ENCODE measurements at regions not wholly inside any gene's neighbourhood (a gene's known extent, or its start where the extent isn't known, plus 50 kb on each side); places are given as distances from the start of the nearest gene placed in this dataset.

DNA sequence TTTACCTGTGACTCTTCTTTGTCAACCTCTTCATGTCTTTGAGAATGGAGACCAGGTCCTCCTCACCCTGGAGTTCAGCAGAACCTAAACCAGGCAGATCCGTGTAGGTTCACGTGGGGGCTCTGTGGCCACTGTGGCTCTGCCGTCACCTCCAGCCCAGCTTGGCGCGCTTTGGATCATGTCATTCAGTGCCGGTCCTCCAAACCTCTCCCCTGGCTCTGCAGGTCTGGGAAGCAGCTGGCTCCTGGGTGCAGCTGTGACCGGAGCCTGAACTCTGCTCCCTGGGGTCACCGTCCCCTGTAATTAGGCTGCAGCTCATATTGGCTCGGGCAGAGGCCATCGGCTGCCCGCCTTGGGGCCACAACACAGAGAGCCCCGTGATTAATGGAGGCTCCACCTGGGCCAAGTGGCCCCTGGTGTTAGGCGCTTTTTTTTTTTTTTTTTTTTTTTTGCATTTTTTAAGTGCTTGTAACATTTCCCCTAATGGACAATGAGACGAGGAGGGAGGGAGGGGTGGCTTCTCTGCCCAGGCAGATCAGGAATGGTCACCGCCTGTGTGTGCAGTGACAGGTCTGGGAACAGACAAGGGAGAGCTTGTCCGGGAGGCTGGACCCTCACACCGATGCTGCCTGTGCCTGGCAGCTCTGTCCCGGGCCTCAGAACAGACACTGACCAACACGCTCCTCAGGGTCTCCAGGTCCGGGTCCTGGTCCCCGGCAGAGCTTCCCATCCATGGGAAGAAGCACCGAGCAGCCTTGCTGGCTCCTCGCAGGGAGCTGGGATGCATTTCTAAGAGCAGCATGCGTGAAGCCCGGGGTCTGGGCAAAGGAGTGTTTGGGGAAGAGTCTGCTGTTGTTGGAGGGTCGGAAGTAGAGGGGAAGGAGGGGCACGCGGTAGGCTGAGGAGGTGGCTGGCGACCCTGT lies 247.9 kb downstream of the SEC14L1 start:
- TF ChIP-seq, protein P1, sequence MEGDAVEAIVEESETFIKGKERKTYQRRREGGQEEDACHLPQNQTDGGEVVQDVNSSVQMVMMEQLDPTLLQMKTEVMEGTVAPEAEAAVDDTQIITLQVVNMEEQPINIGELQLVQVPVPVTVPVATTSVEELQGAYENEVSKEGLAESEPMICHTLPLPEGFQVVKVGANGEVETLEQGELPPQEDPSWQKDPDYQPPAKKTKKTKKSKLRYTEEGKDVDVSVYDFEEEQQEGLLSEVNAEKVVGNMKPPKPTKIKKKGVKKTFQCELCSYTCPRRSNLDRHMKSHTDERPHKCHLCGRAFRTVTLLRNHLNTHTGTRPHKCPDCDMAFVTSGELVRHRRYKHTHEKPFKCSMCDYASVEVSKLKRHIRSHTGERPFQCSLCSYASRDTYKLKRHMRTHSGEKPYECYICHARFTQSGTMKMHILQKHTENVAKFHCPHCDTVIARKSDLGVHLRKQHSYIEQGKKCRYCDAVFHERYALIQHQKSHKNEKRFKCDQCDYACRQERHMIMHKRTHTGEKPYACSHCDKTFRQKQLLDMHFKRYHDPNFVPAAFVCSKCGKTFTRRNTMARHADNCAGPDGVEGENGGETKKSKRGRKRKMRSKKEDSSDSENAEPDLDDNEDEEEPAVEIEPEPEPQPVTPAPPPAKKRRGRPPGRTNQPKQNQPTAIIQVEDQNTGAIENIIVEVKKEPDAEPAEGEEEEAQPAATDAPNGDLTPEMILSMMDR (conservative IDR thresholded peaks at IDR 0.05; ENCODE audit: low read depth, low read length): no peak
- no peak for TF ChIP-seq EZH2phosphoT487 (IDR thresholded peaks at IDR 0.05; ENCODE audit: borderline replicate concordance, low read length)
- no peak for TF ChIP-seq EZH2 (IDR thresholded peaks at IDR 0.05; ENCODE audit: low read length, unreplicated experiment)

All from PC-3 (cell line).